HCT116 (cell line): ENCODE measurements at regions not wholly inside any gene's neighbourhood (a gene's known extent, or its start where the extent isn't known, plus 50 kb on each side); places are given as distances from the start of the nearest gene placed in this dataset.

Experiments
- ATAC-seq: fragments of 200-7000 bp; cut with Tn5 transposase; 2 replicates; pipeline ENCODE4 v1.9.1; 2020; ENCODE audit warnings: mild to moderate bottlenecking, moderate library complexity
- BruUV-seq: library from RNA; stranded (reverse); fragments of 400-500 nt; replicated peaks from 2 replicates; lab custom pipeline; 2021; lab: Mats Ljungman, UMichigan
- CTCF ChIA-PET: fragments of 300-600 bp; sonication (Branson Sonifier 250); formaldehyde crosslinking; loops from one replicate; lab custom pipeline; 2021; ENCODE audit warnings: antibody characterized with exemption; lab: Charles Lee
- POLR2A ChIA-PET: fragments of 300-600, 350-600 bp; sonication (Branson Sonifier 250); formaldehyde crosslinking; loops from one replicate; lab custom pipeline; 2021; ENCODE audit warnings: antibody characterized with exemption; lab: Charles Lee
- RAD21 ChIA-PET, 2 experiments: fragments of 300-600 bp; sonication (Branson Sonifier 250); formaldehyde crosslinking; loops; one replicate each; lab custom pipeline; 2023; ENCODE audit warnings: low total read pairs in 2 of 2; ENCODE audit not compliant: uncharacterized antibody in 2 of 2, unreplicated experiment in 2 of 2, low non-redundant PET in 1 of 2; lab: Charles Lee
- DNase-seq: peaks from one replicate; pipeline ENCODE4 v3.0.0-alpha.2; 2010; ENCODE audit warnings: low read depth, low spot score
- H2AFZ ChIP-seq: fragments of 200-600 bp; shearing (Covaris generic), sonication (generic); 2 replicates; pipeline ENCODE4 v1.6.1; 2017; ENCODE audit warnings: low read depth, mixed run types, mixed read lengths, antibody characterized with exemption, low read length; ENCODE audit not compliant: poor library complexity, severe bottlenecking
- H3K27ac ChIP-seq: 2 replicates; pipeline ENCODE4 v1.5.1; 2012; ENCODE audit warnings: low read depth, low read length
- H3K27me3 ChIP-seq: fragments of 200-600 bp; sonication (generic); 2 replicates; pipeline ENCODE4 v1.6.1; 2016; ENCODE audit warnings: mixed run types, low read length, mixed read lengths; ENCODE audit not compliant: insufficient read depth
- H3K36me3 ChIP-seq, 2 experiments: fragments of 200-500 bp in 1 of 2; fragments of 200-600 bp in 1 of 2; sonication (Bioruptor generic) in 1 of 2; sonication (generic) in 1 of 2; 2 replicates each; pipeline versions ENCODE4 v1.5.1 to v1.6.1; 2014 to 2016; ENCODE audit warnings: low read length in 2 of 2, inconsistent platforms in 1 of 2, mixed read lengths in 1 of 2, mixed run types in 1 of 2; ENCODE audit not compliant: insufficient read depth in 2 of 2, control insufficient read depth in 1 of 2
- H3K4me1 ChIP-seq, 2 experiments: fragments of 200-600 bp in 1 of 2; sonication (generic) in 1 of 2; 2 replicates each; pipeline versions ENCODE4 v1.5.1 to v1.6.1; 2012 to 2017; ENCODE audit warnings: low read length in 2 of 2, inconsistent platforms in 1 of 2, mild to moderate bottlenecking in 1 of 2, mixed read lengths in 1 of 2, mixed run types in 1 of 2, moderate library complexity in 1 of 2; ENCODE audit not compliant: insufficient read depth in 2 of 2, control insufficient read depth in 1 of 2
- H3K4me2 ChIP-seq: fragments of 200-600 bp; sonication (generic); 2 replicates; pipeline ENCODE4 v1.6.1; 2017; ENCODE audit warnings: mixed run types, low read length, mixed read lengths
- H3K4me3 ChIP-seq, 2 experiments: fragments of 200-600 bp in 1 of 2; sonication (generic) in 1 of 2; replicated peaks in 1 of 2; 2 replicates each; pipeline ENCODE4 v1.5.1; 2011 to 2016; ENCODE audit warnings: low read length in 2 of 2, control low read depth in 1 of 2, low read depth in 1 of 2, mild to moderate bottlenecking in 1 of 2, mixed read lengths in 1 of 2, mixed run types in 1 of 2
- H3K79me2 ChIP-seq: fragments of 200-600 bp; sonication (generic); 2 replicates; pipeline ENCODE4 v1.6.1; 2017; ENCODE audit warnings: mild to moderate bottlenecking, mixed run types, low read length, moderate library complexity, mixed read lengths; ENCODE audit not compliant: insufficient read depth
- H3K9ac ChIP-seq: fragments of 200-600 bp; sonication (generic); 2 replicates; pipeline ENCODE4 v1.6.1; 2016; ENCODE audit warnings: low read length, mixed read lengths
- H3K9me2 ChIP-seq: fragments of 200-600 bp; sonication (generic), shearing (Covaris generic); 2 replicates; pipeline ENCODE4 v1.6.1; 2017; ENCODE audit warnings: mixed run types, mild to moderate bottlenecking, moderate library complexity; ENCODE audit not compliant: insufficient read depth
- H3K9me3 ChIP-seq, 2 experiments: fragments of 200-500 bp in 1 of 2; fragments of 200-600 bp in 1 of 2; sonication (Bioruptor generic) in 1 of 2; sonication (generic) in 1 of 2; 2 replicates each; pipeline ENCODE4 v1.6.1; 2014 to 2017; ENCODE audit warnings: low read length in 2 of 2, mixed read lengths in 2 of 2, inconsistent platforms in 1 of 2, low read depth in 1 of 2, mild to moderate bottlenecking in 1 of 2, mixed run types in 1 of 2, moderate library complexity in 1 of 2; ENCODE audit not compliant: control insufficient read depth in 1 of 2, insufficient read depth in 1 of 2
- H4K20me1 ChIP-seq: fragments of 200-600 bp; sonication (generic), shearing (Covaris generic); 2 replicates; pipeline ENCODE4 v1.6.1; 2017; ENCODE audit warnings: mixed run types, mild to moderate bottlenecking, moderate library complexity; ENCODE audit not compliant: insufficient read depth
- ATF3 ChIP-seq: IDR thresholded peaks from 2 replicates; pipeline ENCODE4 v1.6.1; 2012
- CTCF ChIP-seq, 3 experiments: fragments of 200-600 bp in 1 of 3; sonication (generic) in 1 of 3; IDR thresholded peaks in 2 of 3; conservative IDR thresholded peaks in 1 of 3; 2 replicates each; pipeline ENCODE4 v1.5.1; 2012 to 2017; ENCODE audit warnings: low read depth in 2 of 3, low read length in 2 of 3, antibody characterized with exemption in 1 of 3, borderline replicate concordance in 1 of 3, control low read depth in 1 of 3, mild to moderate bottlenecking in 1 of 3, mixed read lengths in 1 of 3, mixed run types in 1 of 3, moderate library complexity in 1 of 3; ENCODE audit not compliant: insufficient read depth in 1 of 3
- EZH2 ChIP-seq: fragments of 200-600 bp; sonication (generic); IDR thresholded peaks from 2 replicates; pipeline ENCODE4 v1.6.1; 2017; ENCODE audit warnings: antibody characterized with exemption, mixed run types
- EZH2phosphoT487 ChIP-seq: fragments of 200-600 bp; IDR thresholded peaks from 2 replicates; pipeline ENCODE4 v1.6.1; 2018; ENCODE audit warnings: antibody characterized with exemption, borderline replicate concordance
- MAX ChIP-seq: IDR thresholded peaks from 2 replicates; pipeline ENCODE4 v1.6.1; 2012
- POLR2A ChIP-seq: IDR thresholded peaks from 2 replicates; pipeline ENCODE4 v1.7.0; 2011; ENCODE audit warnings: borderline replicate concordance; ENCODE audit not compliant: insufficient read depth, insufficient read length; ENCODE audit errors: extremely low read depth
- POLR2AphosphoS5 ChIP-seq: IDR thresholded peaks from 2 replicates; pipeline ENCODE4 v1.6.1; 2011; ENCODE audit warnings: mild to moderate bottlenecking, low read depth, low read length, moderate library complexity
- REST ChIP-seq: IDR thresholded peaks from 2 replicates; pipeline ENCODE4 v1.6.1; 2012; ENCODE audit warnings: low read depth
- SIN3A ChIP-seq: IDR thresholded peaks from 2 replicates; pipeline ENCODE4 v1.6.1; 2012; ENCODE audit warnings: low read depth
- SRF ChIP-seq: IDR thresholded peaks from 2 replicates; pipeline ENCODE4 v1.6.1; 2012; ENCODE audit warnings: low read depth
- TCF7L2 ChIP-seq: IDR thresholded peaks from 2 replicates; pipeline ENCODE4 v1.7.0; 2011; ENCODE audit warnings: borderline replicate concordance, inconsistent platforms; ENCODE audit not compliant: insufficient read depth, insufficient read length; ENCODE audit errors: extremely low read depth
- YY1 ChIP-seq: IDR thresholded peaks from 2 replicates; pipeline ENCODE4 v1.6.1; 2011; ENCODE audit warnings: low read length, low read depth, moderate library complexity, mild to moderate bottlenecking; ENCODE audit not compliant: insufficient replicate concordance; ENCODE audit errors: extremely low read depth
- ZFX ChIP-seq: fragments of 450-650 bp; IDR thresholded peaks from 2 replicates; pipeline ENCODE4 v1.6.1; 2017
- intact Hi-C: fragments of 100-400 bp; cut with micrococcal nuclease; formaldehyde crosslinking; loops from 2 replicates; pipeline ENCODE4 v1.10.0; 2022

GRCh38 chr17:72284806-72285205 lies 164.0 kb downstream of the SOX9 start (continued):
- TF ChIP-seq MAX (no peak), YY1 (no peak), REST (no peak), TCF7L2 (no peak), POLR2A (no peak)

GRCh38 chr17:72287586-72287985 lies 166.8 kb downstream of the SOX9 start:
- intact Hi-C loops, result no loop called here
- no peaks in the 10 kb centered on the region for H3K79me2 ChIP-seq
- H4K20me1 ChIP-seq, result no peaks in the 10 kb centered on the region
- H2AFZ ChIP-seq, result no peak overlapping the region
- DNase-seq, result no peak
- no peaks in the 10 kb centered on the region for H3K27me3 ChIP-seq
- ATAC-seq, result no peak
- ChIA-PET POLR2A (no interaction called here), RAD21 (no interaction called here), CTCF (no interaction called here)
- H3K27ac ChIP-seq, result no peak overlapping the region
- H3K9me2 ChIP-seq, result no peaks in the 10 kb centered on the region
- no peaks in the 10 kb centered on the region for H3K9me3 ChIP-seq
- TF ChIP-seq ZFX (no peak), CTCF (IDR thresholded peaks at IDR 0.05 in 2 of 3, conservative IDR thresholded peaks at IDR 0.05 in 1 of 3; ENCODE audit: borderline replicate concordance in 1 of 3, insufficient read depth in 1 of 3, low read depth in 2 of 3, low read length in 2 of 3) (no peak), POLR2AphosphoS5 (no peak), MAX (no peak), REST (no peak), SRF (no peak), SIN3A (no peak), ATF3 (no peak), EZH2 (no peak), EZH2phosphoT487 (no peak)
- peaks cover 3 to 6% of the 10 kb centered on the region in 2 experiments; a peak in 2 of 4 replicates for H3K4me1 ChIP-seq
- H3K36me3 ChIP-seq, result no peaks in the 10 kb centered on the region
- no TSS peak for BruUV-seq
- no peak overlapping the region for H3K4me3 ChIP-seq
- H3K9ac ChIP-seq, result no peak overlapping the region
- no peak overlapping the region for H3K4me2 ChIP-seq
